Cardiac muscle cell (in vitro differentiated cells and primary cell): ENCODE measurements at regions not wholly inside any gene's neighbourhood (a gene's known extent, or its start where the extent isn't known, plus 50 kb on each side); places are given as distances from the start of the nearest gene placed in this dataset.

Source experiments
- DNase-seq, 2 donors: peaks; one replicate each; pipeline versions ENCODE4 v3.0.0 to v3.0.0-alpha.2; 2010 to 2017; ENCODE audit warnings: low read depth in 1 of 2, low spot score in 1 of 2
- H3K27ac ChIP-seq: fragments of 200-600 bp; sonication (generic); 2 replicates; pipeline ENCODE4 v1.5.1; 2016
- H3K27me3 ChIP-seq: fragments of 200-600 bp; sonication (generic); 2 replicates; pipeline ENCODE4 v1.6.0; 2016; ENCODE audit warnings: control low read depth
- H3K36me3 ChIP-seq: fragments of 200-600 bp; sonication (generic); 2 replicates; pipeline ENCODE4 v1.5.1; 2016; ENCODE audit warnings: control low read depth
- H3K4me1 ChIP-seq: fragments of 200-600 bp; sonication (generic); 2 replicates; pipeline ENCODE4 v1.8.1; 2017; ENCODE audit warnings: low read depth, mild to moderate bottlenecking, mixed run types
- H3K4me3 ChIP-seq: fragments of 200-600 bp; sonication (generic); 2 replicates; pipeline ENCODE4 v1.5.1; 2016; ENCODE audit warnings: mild to moderate bottlenecking
- H3K9me3 ChIP-seq: fragments of 200-600 bp; sonication (generic); 2 replicates; pipeline ENCODE4 v1.5.1; 2017; ENCODE audit warnings: low read depth, mild to moderate bottlenecking, control low read depth
- TF ChIP-seq, protein P1 (sequence below): IDR thresholded peaks from 2 replicates; pipeline ENCODE4 v1.5.1; 2012; ENCODE audit warnings: low read depth, mild to moderate bottlenecking, low read length

DNA sequence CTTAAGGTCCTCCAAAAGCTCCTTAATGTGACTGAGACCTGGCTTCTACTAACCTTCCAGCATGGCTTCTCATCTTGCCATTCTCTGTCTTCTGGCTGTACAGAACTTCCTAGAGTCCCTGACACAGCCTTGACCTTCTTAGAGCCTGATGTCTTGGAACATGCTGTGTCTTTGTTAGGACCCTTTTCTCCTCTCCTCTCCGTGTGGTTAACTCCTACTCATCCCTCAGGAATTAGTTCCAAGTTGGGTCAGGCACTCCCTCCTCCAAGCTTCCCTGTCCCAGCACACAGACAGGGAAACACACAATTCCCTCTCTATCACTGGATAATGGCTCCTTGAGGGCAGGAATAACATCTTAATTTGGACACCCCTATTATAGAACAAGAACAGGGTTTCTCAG is 275.4 kb upstream of the USP24 start:
- Histone ChIP-seq H3K36me3 (no peaks in the 10 kb centered on the region), H3K4me1 (no peaks in the 10 kb centered on the region), H3K4me3 (no peak overlapping the region), H3K27me3 (no peaks in the 10 kb centered on the region), H3K9me3 (no peaks in the 10 kb centered on the region), H3K27ac (no peak overlapping the region)
- TF ChIP-seq, protein P1, sequence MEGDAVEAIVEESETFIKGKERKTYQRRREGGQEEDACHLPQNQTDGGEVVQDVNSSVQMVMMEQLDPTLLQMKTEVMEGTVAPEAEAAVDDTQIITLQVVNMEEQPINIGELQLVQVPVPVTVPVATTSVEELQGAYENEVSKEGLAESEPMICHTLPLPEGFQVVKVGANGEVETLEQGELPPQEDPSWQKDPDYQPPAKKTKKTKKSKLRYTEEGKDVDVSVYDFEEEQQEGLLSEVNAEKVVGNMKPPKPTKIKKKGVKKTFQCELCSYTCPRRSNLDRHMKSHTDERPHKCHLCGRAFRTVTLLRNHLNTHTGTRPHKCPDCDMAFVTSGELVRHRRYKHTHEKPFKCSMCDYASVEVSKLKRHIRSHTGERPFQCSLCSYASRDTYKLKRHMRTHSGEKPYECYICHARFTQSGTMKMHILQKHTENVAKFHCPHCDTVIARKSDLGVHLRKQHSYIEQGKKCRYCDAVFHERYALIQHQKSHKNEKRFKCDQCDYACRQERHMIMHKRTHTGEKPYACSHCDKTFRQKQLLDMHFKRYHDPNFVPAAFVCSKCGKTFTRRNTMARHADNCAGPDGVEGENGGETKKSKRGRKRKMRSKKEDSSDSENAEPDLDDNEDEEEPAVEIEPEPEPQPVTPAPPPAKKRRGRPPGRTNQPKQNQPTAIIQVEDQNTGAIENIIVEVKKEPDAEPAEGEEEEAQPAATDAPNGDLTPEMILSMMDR, result no peak
- DNase-seq, result peak in 1 of 2 donors; percentile 27

GRCh38 chr1:55484173-55484572 is 269.0 kb upstream of the USP24 start:
- no peaks in the 10 kb centered on the region for H3K36me3 ChIP-seq
- TF ChIP-seq, protein P1, result no peak
- DNase-seq, result peak in 1 of 2 donors; percentile 42
- H3K4me1 ChIP-seq, result no peaks in the 10 kb centered on the region
- H3K9me3 ChIP-seq, result no peaks in the 10 kb centered on the region
- H3K4me3 ChIP-seq, result no peak overlapping the region
- H3K27ac ChIP-seq, result no peak overlapping the region
- H3K27me3 ChIP-seq, result no peaks in the 10 kb centered on the region

GRCh38 chr1:55483523-55483922 is 268.4 kb upstream of the USP24 start:
- no peak for DNase-seq

DNA sequence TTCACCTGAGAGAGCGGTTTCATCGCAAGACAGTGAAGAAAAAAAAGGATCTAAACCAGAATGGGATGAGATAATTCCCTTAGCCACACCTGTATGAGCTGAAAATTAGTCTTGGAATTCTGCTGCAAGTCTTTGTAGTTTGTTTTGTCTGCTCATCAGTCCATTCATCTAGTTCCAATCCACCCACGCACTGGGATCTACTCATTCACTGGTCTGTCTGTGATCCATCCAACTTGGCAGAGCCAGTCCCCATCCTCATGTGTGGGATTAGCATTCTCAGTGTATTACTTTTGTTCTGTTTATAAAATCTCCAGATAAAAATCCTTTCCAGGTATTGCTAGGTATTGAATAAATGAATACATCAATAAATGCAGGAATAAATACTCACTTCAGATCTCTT is 266.5 kb upstream of the USP24 start:
- no peaks in the 10 kb centered on the region for H3K4me1 ChIP-seq
- no peak overlapping the region for H3K27ac ChIP-seq
- no peak for DNase-seq
- no peaks in the 10 kb centered on the region for H3K36me3 ChIP-seq
- no peaks in the 10 kb centered on the region for H3K27me3 ChIP-seq
- TF ChIP-seq, protein P1, result no peak
- no peak overlapping the region for H3K4me3 ChIP-seq
- H3K9me3 ChIP-seq, result no peaks in the 10 kb centered on the region

More at GRCh38 chr1:55483523-55483922, 268.4 kb upstream of the USP24 start:
- Histone ChIP-seq H3K4me1 (no peaks in the 10 kb centered on the region), H3K36me3 (no peaks in the 10 kb centered on the region), H3K27me3 (no peaks in the 10 kb centered on the region), H3K27ac (no peak overlapping the region), H3K9me3 (no peaks in the 10 kb centered on the region), H3K4me3 (no peak overlapping the region)
- TF ChIP-seq, protein P1, result no peak

GRCh38 chr1:55480029-55480795 is 265.0 kb upstream of the USP24 start:
- H3K36me3 ChIP-seq, result no peaks in the 10 kb centered on the region
- TF ChIP-seq, protein P1, result no peak
- H3K27ac ChIP-seq, result no peak overlapping the region
- no peaks in the 10 kb centered on the region for H3K4me1 ChIP-seq
- H3K4me3 ChIP-seq, result no peak overlapping the region
- H3K9me3 ChIP-seq, result no peaks in the 10 kb centered on the region
- no peak for DNase-seq
- H3K27me3 ChIP-seq, result no peaks in the 10 kb centered on the region
